WERI-Rb-1 (cell line): ENCODE measurements at regions not wholly inside any gene's neighbourhood (a gene's known extent, or its start where the extent isn't known, plus 50 kb on each side); places are given as distances from the start of the nearest gene placed in this dataset.

Experiments used
- DNase-seq: peaks from one replicate; pipeline ENCODE4 v3.0.0-alpha.2; 2020
- H3K27ac ChIP-seq: fragments of 250-450 bp; sonication (Bioruptor Pico); 2 replicates; pipeline ENCODE4 v1.5.1; 2020; ENCODE audit warnings: mild to moderate bottlenecking, moderate library complexity
- H3K27me3 ChIP-seq: fragments of 250-450 bp; sonication (Bioruptor Pico); 2 replicates; pipeline ENCODE4 v1.5.1; 2021; ENCODE audit warnings: mild to moderate bottlenecking, low read depth, moderate library complexity; ENCODE audit not compliant: insufficient read depth, severe bottlenecking
- H3K36me3 ChIP-seq: fragments of 250-450 bp; sonication (Bioruptor Pico); 2 replicates; pipeline ENCODE4 v1.5.1; 2020; ENCODE audit warnings: mild to moderate bottlenecking, moderate library complexity
- H3K4me3 ChIP-seq: 2 replicates; pipeline ENCODE4 v1.5.1; 2011; ENCODE audit warnings: low read depth, mild to moderate bottlenecking, control low read depth, low read length
- H3K9me3 ChIP-seq: fragments of 250-450 bp; sonication (Bioruptor Pico); 2 replicates; pipeline ENCODE4 v1.5.1; 2021; ENCODE audit warnings: mild to moderate bottlenecking, moderate library complexity; ENCODE audit not compliant: severe bottlenecking
- CTCF ChIP-seq: IDR thresholded peaks from 2 replicates; pipeline ENCODE4 v1.5.1; 2011; ENCODE audit warnings: low read depth, mild to moderate bottlenecking, control low read depth, inconsistent platforms, low read length

- DNase-seq, result no peak
- H3K27me3 ChIP-seq, result peaks cover 38% of the 10 kb centered on the region
- H3K4me3 ChIP-seq, result no peak overlapping the region
- no peaks in the 10 kb centered on the region for H3K9me3 ChIP-seq
- TF ChIP-seq CTCF, result no peak
- no peak overlapping the region for H3K27ac ChIP-seq
- no peaks in the 10 kb centered on the region for H3K36me3 ChIP-seq
Observed at GRCh38 chr20:40232273-40232672, 456.8 kb downstream of the MAFB start.

DNA sequence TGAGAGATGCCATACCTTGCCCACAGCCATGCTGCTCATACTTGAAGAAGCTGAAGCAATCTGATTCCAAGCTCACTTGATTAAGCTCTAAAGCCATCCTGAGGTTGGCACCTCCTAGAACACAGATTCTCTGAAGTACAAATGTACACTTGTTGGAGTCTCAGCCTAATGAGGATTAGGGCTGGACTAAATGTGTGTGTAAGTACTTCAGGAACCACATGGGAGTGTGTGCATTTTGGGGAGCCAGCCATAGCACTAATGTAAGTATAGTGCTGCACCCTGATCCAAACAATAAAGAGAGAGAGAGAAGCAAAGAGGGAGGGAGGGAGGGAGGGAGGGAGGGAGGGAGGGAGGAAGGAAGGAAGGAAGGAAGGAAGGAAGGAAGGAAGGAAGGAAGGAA is 458.6 kb downstream of the MAFB start:
- H3K9me3 ChIP-seq, result no peaks in the 10 kb centered on the region
- no peak for TF ChIP-seq CTCF
- DNase-seq, result no peak

GRCh38 chr20:40225596-40225995 is 463.4 kb downstream of the MAFB start:
- TF ChIP-seq CTCF, result no peak
- Histone ChIP-seq H3K27me3 (peaks cover 32% of the 10 kb centered on the region), H3K9me3 (no peaks in the 10 kb centered on the region), H3K36me3 (no peaks in the 10 kb centered on the region), H3K27ac (no peak overlapping the region), H3K4me3 (no peak overlapping the region)
- no peak for DNase-seq

More for the DNA sequence above, 458.6 kb downstream of the MAFB start:
- Histone ChIP-seq H3K27me3 (peaks cover 30% of the 10 kb centered on the region), H3K27ac (no peak overlapping the region), H3K36me3 (no peaks in the 10 kb centered on the region), H3K4me3 (no peak overlapping the region)

GRCh38 chr20:40223810-40224209 is 465.2 kb downstream of the MAFB start:
- no peak overlapping the region for H3K4me3 ChIP-seq
- DNase-seq, result no peak
- TF ChIP-seq CTCF, result no peak
- no peak overlapping the region for H3K27ac ChIP-seq
- no peaks in the 10 kb centered on the region for H3K9me3 ChIP-seq
- peaks cover 42% of the 10 kb centered on the region for H3K27me3 ChIP-seq
- H3K36me3 ChIP-seq, result no peaks in the 10 kb centered on the region

- no peak for DNase-seq
- H3K4me3 ChIP-seq, result no peak overlapping the region
- no peaks in the 10 kb centered on the region for H3K9me3 ChIP-seq
- no peak overlapping the region for H3K27ac ChIP-seq
- H3K27me3 ChIP-seq, result peaks cover 32% of the 10 kb centered on the region
- TF ChIP-seq CTCF, result no peak
- H3K36me3 ChIP-seq, result no peaks in the 10 kb centered on the region
Observed at GRCh38 chr20:40218971-40219370, 470.1 kb downstream of the MAFB start.

DNA sequence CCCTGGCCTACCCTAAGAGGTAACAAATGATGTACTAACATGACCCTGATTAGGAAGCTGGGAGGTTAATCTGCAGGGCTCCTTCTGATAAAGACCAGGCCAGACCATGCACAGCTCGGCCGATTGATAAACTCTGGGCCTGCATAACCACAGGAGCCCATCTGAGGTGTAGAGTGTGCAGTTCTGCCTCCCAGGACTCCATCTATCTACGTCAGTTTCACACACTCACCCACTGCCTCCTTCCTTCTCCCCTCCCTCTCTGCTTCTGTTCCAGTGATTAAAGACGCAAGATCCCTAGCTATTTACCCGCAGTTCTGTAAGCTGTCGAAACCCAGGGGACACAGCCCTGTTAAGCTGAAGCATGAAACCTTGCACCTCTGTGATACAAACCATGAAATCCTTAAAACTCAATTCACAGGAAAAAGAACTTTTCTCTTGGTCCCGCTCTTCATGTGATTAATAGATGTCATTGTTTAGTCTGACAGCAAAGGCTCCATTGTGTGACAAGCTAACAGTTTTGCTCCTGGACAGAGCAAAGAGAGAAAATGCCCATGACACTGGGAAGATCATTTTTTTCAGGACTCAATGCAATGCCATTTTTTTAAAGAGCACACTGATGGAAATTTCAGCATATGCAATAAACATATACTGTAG is 470.6 kb downstream of the MAFB start:
- no peaks in the 10 kb centered on the region for H3K36me3 ChIP-seq
- H3K4me3 ChIP-seq, result no peak overlapping the region
- no peaks in the 10 kb centered on the region for H3K9me3 ChIP-seq
- no peak for DNase-seq
- H3K27me3 ChIP-seq, result peaks cover 30% of the 10 kb centered on the region
- no peak overlapping the region for H3K27ac ChIP-seq
- TF ChIP-seq CTCF, result no peak
